HG03442 (cell line): ENCODE measurements at regions not wholly inside any gene's neighbourhood (a gene's known extent, or its start where the extent isn't known, plus 50 kb on each side); places are given as distances from the start of the nearest gene placed in this dataset.
"Not testable (repeated sequence)": the region's sequence is repeated elsewhere in the genome, so short reads cannot be mapped to it uniquely, and the experiment has no call there.

Source experiments
- ATAC-seq: cut with Tn5 transposase; IDR thresholded peaks from one replicate; pipeline ENCODE4 v1.9.1; 2021; ENCODE audit warnings: mild to moderate bottlenecking, moderate library complexity; ENCODE audit not compliant: unreplicated experiment

- ATAC-seq: no peak
These were observed 480.8 kb upstream of the JARID2 start for GRCh38 chr6:14765106-14765505.

DNA sequence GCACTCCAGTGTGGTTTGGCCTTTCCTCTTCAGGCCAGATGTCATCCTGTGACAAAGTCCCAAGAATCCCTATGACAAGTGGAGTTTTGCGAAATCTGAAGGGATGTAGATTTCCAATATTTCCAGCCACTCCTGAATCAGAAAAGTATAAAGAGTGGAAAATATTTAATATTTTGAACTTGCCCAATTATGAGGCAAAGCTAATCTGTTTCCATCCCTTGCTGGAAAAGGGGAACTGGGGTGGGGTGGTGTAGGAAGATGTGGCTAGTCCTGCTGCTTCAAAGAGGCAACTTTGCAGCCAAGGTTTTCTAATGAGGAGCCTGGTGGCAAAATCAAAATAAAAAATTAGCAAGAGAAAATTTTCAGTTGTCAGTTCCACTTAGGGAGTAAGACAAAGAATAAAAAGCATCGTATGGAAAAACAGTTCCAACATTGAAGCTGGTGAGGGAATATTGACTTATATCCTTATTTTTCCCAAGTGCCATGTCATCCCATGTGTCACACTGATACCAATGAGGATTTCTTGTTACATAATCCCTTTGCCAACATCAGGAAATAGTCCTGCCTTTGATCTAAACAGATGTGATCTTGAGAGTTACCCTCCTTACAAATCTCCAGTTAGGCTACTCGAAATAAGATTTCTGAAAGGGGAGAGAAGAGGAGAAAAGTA, 480.0 kb upstream of the JARID2 start:
- ATAC-seq: no peak

GRCh38 chr6:14766391-14766994, 479.4 kb upstream of the JARID2 start:
- no peak for ATAC-seq

GRCh38 chr6:14767226-14767625, 478.6 kb upstream of the JARID2 start:
- ATAC-seq: no peak

DNA sequence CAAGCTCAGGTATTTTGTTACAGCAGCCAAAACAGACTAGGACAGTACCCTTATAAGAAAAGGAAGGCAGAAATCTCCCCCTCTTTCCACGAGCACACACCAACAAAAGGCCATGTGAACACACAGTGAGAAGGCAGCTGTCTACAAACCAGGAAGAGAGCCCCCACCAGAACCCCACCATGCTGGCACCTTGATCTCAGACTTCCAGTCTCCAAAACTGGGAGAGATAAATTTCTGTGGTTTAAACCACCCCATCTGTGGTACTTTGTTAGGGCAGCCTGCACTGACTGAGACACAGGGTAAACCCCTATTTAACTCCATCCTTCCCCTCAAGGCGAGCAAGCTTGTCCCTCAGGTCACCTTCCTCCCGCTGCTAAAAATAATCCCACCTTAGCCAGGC, 475.8 kb upstream of the JARID2 start:
- no peak for ATAC-seq

DNA sequence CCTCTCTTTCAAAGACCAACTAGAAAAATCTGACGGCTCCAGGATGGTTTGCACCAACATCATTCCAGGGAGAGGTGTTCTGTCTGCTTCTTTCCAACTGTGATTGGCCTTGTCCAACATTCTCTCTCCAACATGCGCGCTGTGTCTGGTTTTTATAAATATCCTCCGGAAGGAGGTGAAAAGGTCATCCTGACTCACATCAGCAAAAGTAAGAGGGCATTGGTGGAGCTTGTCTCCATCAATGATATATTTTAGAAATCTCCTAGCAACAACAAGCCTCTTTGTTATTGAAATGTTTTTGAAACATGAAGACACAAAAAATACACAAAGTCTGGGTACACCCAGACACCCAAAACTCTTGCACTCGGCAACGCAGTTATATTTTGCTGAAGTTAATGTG, 475.3 kb upstream of the JARID2 start:
- no peak for ATAC-seq

GRCh38 chr6:14771016-14771415, 474.9 kb upstream of the JARID2 start:
- no peak for ATAC-seq

GRCh38 chr6:14772188-14772587, 473.7 kb upstream of the JARID2 start:
- ATAC-seq: no peak

GRCh38 chr6:14775528-14775927, 470.3 kb upstream of the JARID2 start:
- no peak for ATAC-seq

- ATAC-seq: no peak
These were observed 469.6 kb upstream of the JARID2 start for GRCh38 chr6:14776307-14776706.

DNA sequence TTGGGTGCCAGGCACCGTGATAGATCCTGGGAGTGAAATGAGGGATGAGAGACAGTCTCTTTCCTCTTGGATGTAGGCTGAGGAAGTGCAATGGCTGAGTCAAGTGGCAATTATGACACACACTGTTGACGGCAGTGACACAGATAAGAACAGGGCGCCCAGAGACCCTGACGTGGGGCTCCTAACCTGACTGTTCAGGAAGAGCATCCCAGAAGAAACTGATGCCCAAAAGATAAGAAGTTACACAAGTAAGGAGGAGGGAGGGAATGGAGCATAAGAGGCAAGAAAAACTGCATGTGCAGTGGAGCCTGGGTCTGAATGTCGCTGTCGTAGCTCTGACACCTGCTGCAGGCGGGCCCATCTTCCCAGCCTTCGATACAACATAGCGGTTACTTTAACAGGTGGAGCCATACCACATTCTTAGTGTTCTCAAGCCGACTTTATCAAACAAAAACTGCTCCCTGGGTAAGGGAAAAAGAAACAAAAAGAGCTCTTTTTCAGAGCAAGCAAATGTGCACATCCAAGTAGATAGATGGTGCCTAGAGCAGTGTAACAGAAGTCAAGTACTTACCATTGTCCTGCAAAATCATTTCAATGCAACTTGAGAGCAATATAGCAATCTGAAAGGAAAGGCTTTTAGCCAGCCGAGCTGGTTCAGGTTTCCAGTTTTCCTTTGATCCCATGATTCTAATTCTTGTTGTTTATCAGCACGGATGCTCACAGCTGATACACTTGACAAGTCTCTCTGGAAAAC, 463.9 kb upstream of the JARID2 start:
- no peak for ATAC-seq

DNA sequence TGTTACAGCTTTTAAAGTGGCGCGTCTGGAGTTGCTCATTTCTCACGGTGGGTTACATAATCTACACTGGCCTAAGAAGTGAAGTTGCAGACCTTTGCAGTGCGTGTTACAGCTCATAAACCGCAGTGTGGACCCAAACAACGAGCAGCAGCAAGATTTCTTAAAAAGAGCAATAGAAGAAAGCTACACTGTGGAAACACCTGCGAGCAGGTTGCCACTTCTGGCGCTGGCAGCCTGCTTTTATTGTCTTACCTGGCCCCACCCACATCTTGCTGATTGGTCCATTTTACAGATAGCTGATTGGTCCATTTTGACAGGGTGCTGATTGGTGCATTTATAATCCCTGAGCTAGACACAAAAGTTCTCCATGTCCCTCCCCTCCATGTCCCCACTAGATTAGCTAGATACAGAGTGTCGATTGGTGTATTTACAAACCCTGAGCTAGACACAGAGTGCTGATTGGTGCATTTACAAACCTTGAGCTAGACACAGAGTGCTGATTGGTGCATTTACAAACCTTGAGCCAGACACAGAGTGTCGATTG, 462.9 kb upstream of the JARID2 start:
- ATAC-seq: not testable (repeated sequence)

GRCh38 chr6:14783594-14783993, 462.3 kb upstream of the JARID2 start:
- no peak for ATAC-seq

DNA sequence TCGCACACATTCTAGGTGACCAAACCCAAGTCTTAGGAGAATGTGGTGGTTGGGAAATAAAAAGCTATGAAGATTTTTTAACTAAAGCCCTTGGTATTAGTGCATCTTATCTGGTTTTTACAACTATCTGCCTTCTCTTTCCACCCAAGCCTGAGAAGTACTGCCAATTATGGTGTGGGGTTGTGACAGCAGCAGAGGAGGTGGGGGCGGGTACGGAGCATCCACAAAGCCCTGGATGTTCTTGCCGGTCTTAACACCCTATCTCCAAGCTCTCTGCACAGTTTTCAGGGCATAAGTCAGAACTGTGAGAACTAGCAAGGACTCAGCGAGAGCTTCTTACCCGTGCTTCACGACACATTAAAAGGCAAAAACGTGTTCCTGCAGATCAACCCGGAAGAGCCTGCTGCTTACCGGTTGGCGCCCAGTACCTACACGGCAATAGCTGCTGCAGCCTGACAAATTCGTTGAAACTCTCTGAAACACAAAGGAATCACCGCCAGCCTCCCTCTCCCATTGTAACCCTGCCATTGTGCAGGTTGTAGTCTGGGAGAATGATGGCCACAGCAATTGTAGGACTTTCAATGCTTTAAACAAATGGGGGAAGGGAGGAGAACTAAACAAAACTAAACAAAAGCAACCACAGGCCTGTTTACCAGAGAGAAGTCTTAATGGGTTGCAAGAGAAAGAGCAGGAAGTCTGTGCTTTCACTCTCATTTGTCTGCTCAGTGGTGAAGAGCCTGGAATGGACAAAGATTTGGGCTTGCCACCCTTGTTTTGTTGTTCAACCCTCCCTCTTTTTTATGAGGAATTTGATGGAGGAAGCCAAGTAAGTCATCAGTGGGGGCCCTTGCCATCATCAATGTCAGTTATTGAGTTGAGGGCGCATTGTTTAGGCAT, 461.0 kb upstream of the JARID2 start:
- no peak for ATAC-seq

GRCh38 chr6:14785493-14785790, 460.4 kb upstream of the JARID2 start:
- no peak for ATAC-seq

GRCh38 chr6:14786008-14786407, 459.9 kb upstream of the JARID2 start:
- no peak for ATAC-seq

DNA sequence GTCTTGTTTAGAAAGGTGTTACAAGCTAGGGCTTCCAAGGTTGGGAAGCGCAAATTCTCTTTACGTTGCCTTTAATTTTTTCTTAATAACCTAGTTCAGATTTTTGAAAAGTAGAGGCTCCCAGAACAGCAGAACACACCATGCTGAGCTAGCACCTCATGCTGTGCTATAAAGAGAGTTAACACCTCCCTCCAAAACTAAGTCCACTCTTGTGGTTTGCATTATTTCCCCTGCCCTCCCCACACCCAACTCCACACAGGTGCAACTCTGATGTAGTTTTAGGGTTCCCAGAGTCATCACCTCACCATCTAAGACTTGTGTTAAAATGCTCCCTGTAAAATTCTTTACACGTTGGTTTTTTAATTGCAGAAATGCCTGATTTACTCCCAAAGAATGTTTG, 459.4 kb upstream of the JARID2 start:
- ATAC-seq: no peak

DNA sequence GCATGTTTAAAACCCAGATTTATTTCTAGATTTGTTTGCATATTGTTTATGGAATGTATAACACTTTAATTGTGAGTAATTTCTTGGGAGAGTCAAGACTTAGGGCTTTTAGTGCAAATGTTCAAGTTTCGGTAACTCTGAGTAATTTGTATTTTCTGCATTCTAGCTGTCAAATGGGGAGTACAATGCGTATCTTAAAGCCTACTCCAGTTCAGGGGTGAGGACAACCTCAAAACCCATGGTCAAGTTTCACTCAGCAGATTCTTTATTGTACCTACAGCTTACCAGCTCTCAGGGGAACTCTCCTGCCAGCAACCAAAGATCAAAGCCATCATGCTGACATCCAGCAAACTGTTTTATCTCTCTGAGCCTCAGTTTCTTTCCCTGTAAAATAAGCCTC, 458.6 kb upstream of the JARID2 start:
- ATAC-seq: no peak

- no peak for ATAC-seq
These were observed 458.2 kb upstream of the JARID2 start for GRCh38 chr6:14787677-14788076.

GRCh38 chr6:14789996-14790395, 455.9 kb upstream of the JARID2 start:
- ATAC-seq: no peak

GRCh38 chr6:14790976-14791375, 454.9 kb upstream of the JARID2 start:
- no peak for ATAC-seq
